SK-N-SH (cell line): ENCODE measurements at regions not wholly inside any gene's neighbourhood (a gene's known extent, or its start where the extent isn't known, plus 50 kb on each side); places are given as distances from the start of the nearest gene placed in this dataset.

ENCODE experiments used
- CTCF ChIP-seq: fragments of 200-600 bp; sonication (generic); IDR thresholded peaks from 2 replicates; pipeline ENCODE4 v1.6.1; 2017; ENCODE audit warnings: antibody characterized with exemption, mild to moderate bottlenecking, moderate library complexity
- ELF1 ChIP-seq: IDR thresholded peaks from 2 replicates; pipeline ENCODE4 v1.4.0; 2012
- EP300 ChIP-seq, 2 experiments: IDR thresholded peaks; 2 replicates each; pipeline versions ENCODE4 v1.4.0 to v1.6.1; 2012; ENCODE audit warnings: borderline replicate concordance in 1 of 2, low read depth in 1 of 2, low read length in 1 of 2
- GABPA ChIP-seq: IDR thresholded peaks from 2 replicates; pipeline ENCODE4 v1.4.0; 2012; ENCODE audit warnings: low read depth, mild to moderate bottlenecking
- TAF1 ChIP-seq: IDR thresholded peaks from 2 replicates; pipeline ENCODE4 v1.6.1; 2012; ENCODE audit warnings: low read depth, mild to moderate bottlenecking, low read length, moderate library complexity, borderline replicate concordance

DNA sequence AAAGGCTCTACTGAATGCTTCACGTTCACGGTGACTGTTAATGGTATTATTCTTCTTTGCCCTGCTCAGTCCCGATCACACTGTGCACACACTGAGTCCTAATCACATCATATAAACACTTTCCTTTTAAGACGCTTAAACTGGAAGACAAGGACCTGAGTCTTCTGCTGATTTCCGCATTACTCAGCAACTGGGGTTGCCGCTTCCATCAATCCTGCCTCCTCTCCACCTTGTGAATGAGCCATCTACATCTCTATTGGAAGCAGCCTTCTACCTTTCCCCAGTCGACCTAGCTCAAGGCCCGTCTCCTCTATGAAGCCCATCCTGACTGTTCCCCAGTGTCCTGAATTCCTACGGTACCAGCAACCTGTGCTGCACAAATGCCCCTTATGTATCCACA, 104.7 kb downstream of the NCOR2 start:
- TF ChIP-seq GABPA (no peak), CTCF (no peak), EP300 (IDR thresholded peaks at IDR 0.05; ENCODE audit: borderline replicate concordance in 1 of 2, low read depth in 1 of 2, low read length in 1 of 2) (no peak), ELF1 (no peak), TAF1 (no peak)
